H1 (cell line): ENCODE measurements at regions not wholly inside any gene's neighbourhood (a gene's known extent, or its start where the extent isn't known, plus 50 kb on each side); places are given as distances from the start of the nearest gene placed in this dataset.

ENCODE experiments used
- CTCF ChIA-PET: fragments of 300-600 bp; sonication (Branson Sonifier 250); formaldehyde crosslinking; loops from one replicate; lab custom pipeline; 2021; ENCODE audit not compliant: partially characterized antibody; lab: Charles Lee
- POLR2A ChIA-PET: fragments of 300-600 bp; sonication (Branson Sonifier 250); formaldehyde crosslinking; loops from one replicate; lab custom pipeline; 2021; ENCODE audit warnings: inconsistent platforms; ENCODE audit not compliant: partially characterized antibody; lab: Charles Lee
- DNase-seq, 2 experiments: peaks; one replicate each; pipeline versions ENCODE4 v3.0.0 to v3.0.0-alpha.2; 2010 to 2022; ENCODE audit warnings: low spot score in 2 of 2, low read depth in 1 of 2, mixed read lengths in 1 of 2
- FAIRE-seq: peaks from 2 replicates; lab custom pipeline; 2011; peaks lifted over from hg19 to GRCh38; lab: Jason Lieb, UNC
- H2AFZ ChIP-seq: 2 replicates; pipeline ENCODE4 v1.8.1; 2012; ENCODE audit warnings: low read length, inconsistent platforms
- H2AK5ac ChIP-seq: 2 replicates; pipeline ENCODE4 v1.6.1; 2013; ENCODE audit warnings: low read depth, low read length
- H2BK120ac ChIP-seq: replicated peaks from 2 replicates; pipeline ENCODE3; 2013; ENCODE audit warnings: low read depth, low read length, inconsistent platforms
- H2BK12ac ChIP-seq: 2 replicates; pipeline ENCODE4 v1.6.1; 2013; ENCODE audit warnings: low read depth, low read length
- H2BK15ac ChIP-seq: 2 replicates; pipeline ENCODE4 v1.6.1; 2013; ENCODE audit warnings: low read length
- H2BK20ac ChIP-seq: 2 replicates; pipeline ENCODE4 v1.6.1; 2013; ENCODE audit warnings: low read length
- H2BK5ac ChIP-seq: 2 replicates; pipeline ENCODE4 v1.6.1; 2013; ENCODE audit warnings: low read depth, low read length
- H3K14ac ChIP-seq: 2 replicates; pipeline ENCODE4 v1.6.1; 2013; ENCODE audit warnings: inconsistent platforms; ENCODE audit not compliant: insufficient read length
- H3K18ac ChIP-seq: 2 replicates; pipeline ENCODE4 v1.6.1; 2013; ENCODE audit warnings: low read length; ENCODE audit errors: extremely low read depth
- H3K23ac ChIP-seq: 2 replicates; pipeline ENCODE4 v1.6.1; 2013; ENCODE audit warnings: inconsistent platforms; ENCODE audit not compliant: insufficient read length
- H3K23me2 ChIP-seq: 2 replicates; pipeline ENCODE4 v1.6.1; 2013; ENCODE audit warnings: low read depth, low read length
- H3K27ac ChIP-seq: 2 replicates; pipeline ENCODE4 v1.6.1; 2011; ENCODE audit warnings: low read depth, low read length, inconsistent platforms
- H3K27me3 ChIP-seq, 4 experiments: replicated peaks in 1 of 4; 1 replicate in 1 of 4; 2 replicates in 3 of 4; pipeline versions ENCODE4 v1.6.1 to v1.8.1; 2011 to 2013; ENCODE audit warnings: low read length in 3 of 4, mild to moderate bottlenecking in 3 of 4, inconsistent platforms in 2 of 4, mixed read lengths in 2 of 4, moderate library complexity in 1 of 4; ENCODE audit not compliant: control insufficient read depth in 3 of 4, insufficient read depth in 3 of 4; ENCODE audit errors: extremely low read depth in 1 of 4
- H3K36me3 ChIP-seq, 4 experiments: 2 replicates each; pipeline versions ENCODE4 v1.6.1 to v1.8.1; 2011 to 2013; ENCODE audit warnings: mild to moderate bottlenecking in 4 of 4, low read length in 3 of 4, moderate library complexity in 2 of 4, control low read depth in 1 of 4, inconsistent platforms in 1 of 4; ENCODE audit not compliant: insufficient read depth in 4 of 4, control insufficient read depth in 2 of 4
- H3K4ac ChIP-seq: replicated peaks from 2 replicates; pipeline ENCODE3; 2013; ENCODE audit warnings: low read length, low read depth, mixed read lengths, inconsistent platforms; ENCODE audit not compliant: insufficient read length
- H3K4me1 ChIP-seq, 4 experiments: replicated peaks in 1 of 4; 1 replicate in 1 of 4; 2 replicates in 3 of 4; pipeline versions ENCODE4 v1.6.1 to v1.8.1; 2011 to 2013; ENCODE audit warnings: low read length in 3 of 4, inconsistent platforms in 2 of 4, mixed read lengths in 1 of 4; ENCODE audit not compliant: insufficient read depth in 4 of 4, control insufficient read depth in 3 of 4
- H3K4me2 ChIP-seq, 2 experiments: 2 replicates each; pipeline versions ENCODE4 v1.6.1 to v1.8.1; 2011 to 2013; ENCODE audit warnings: low read depth in 2 of 2, low read length in 2 of 2, control low read depth in 1 of 2, inconsistent platforms in 1 of 2, mild to moderate bottlenecking in 1 of 2; ENCODE audit not compliant: insufficient read depth in 1 of 2
- H3K4me3 ChIP-seq, 4 experiments: fragments of 200-600, 300-600 bp in 1 of 4; sonication (generic), shearing (Covaris generic), sonication (Bioruptor Twin) in 1 of 4; 2 replicates each; pipeline versions ENCODE4 v1.5.1 to v1.8.1; 2011 to 2016; ENCODE audit warnings: low read length in 4 of 4, low read depth in 3 of 4, control low read depth in 2 of 4, inconsistent platforms in 2 of 4, mild to moderate bottlenecking in 2 of 4, mixed read lengths in 1 of 4, moderate library complexity in 1 of 4; ENCODE audit not compliant: insufficient read depth in 2 of 4; ENCODE audit errors: extremely low read depth in 1 of 4
- H3K56ac ChIP-seq: replicated peaks from 2 replicates; pipeline ENCODE3; 2013; ENCODE audit warnings: low read depth, mild to moderate bottlenecking, mixed read lengths, low read length, inconsistent platforms; ENCODE audit not compliant: insufficient read length
- H3K79me1 ChIP-seq: 2 replicates; pipeline ENCODE4 v1.6.1; 2013; ENCODE audit warnings: low read depth, low read length, control low read depth
- H3K79me2 ChIP-seq, 2 experiments: 2 replicates each; pipeline versions ENCODE4 v1.6.1 to v1.8.1; 2012 to 2013; ENCODE audit warnings: low read length in 2 of 2, mild to moderate bottlenecking in 2 of 2, inconsistent platforms in 1 of 2; ENCODE audit not compliant: insufficient read depth in 2 of 2, control insufficient read depth in 1 of 2
- H3K9ac ChIP-seq, 4 experiments: replicated peaks in 1 of 4; 1 replicate in 1 of 4; 2 replicates in 3 of 4; pipeline versions ENCODE4 v1.6.1 to v1.8.1; 2011 to 2013; ENCODE audit warnings: low read depth in 3 of 4, low read length in 3 of 4, control low read depth in 2 of 4, mild to moderate bottlenecking in 2 of 4, moderate library complexity in 2 of 4, inconsistent platforms in 1 of 4; ENCODE audit errors: extremely low read depth in 1 of 4
- H3K9me3 ChIP-seq, 2 experiments: 2 replicates each; pipeline versions ENCODE4 v1.6.1 to v1.8.1; 2012 to 2013; ENCODE audit warnings: mild to moderate bottlenecking in 2 of 2, moderate library complexity in 2 of 2, control low read depth in 1 of 2, inconsistent platforms in 1 of 2, low read depth in 1 of 2, low read length in 1 of 2, mixed read lengths in 1 of 2; ENCODE audit not compliant: insufficient read depth in 2 of 2
- H4K20me1 ChIP-seq, 2 experiments: replicated peaks in 1 of 2; 2 replicates each; pipeline versions ENCODE3 to v1.8.1; 2011 to 2013; ENCODE audit warnings: inconsistent platforms in 2 of 2, low read length in 2 of 2, mild to moderate bottlenecking in 1 of 2; ENCODE audit not compliant: insufficient read depth in 2 of 2, control insufficient read depth in 1 of 2
- H4K5ac ChIP-seq: 2 replicates; pipeline ENCODE4 v1.6.1; 2013; ENCODE audit warnings: low read length, low read depth, mixed read lengths, inconsistent platforms; ENCODE audit not compliant: insufficient read length
- H4K8ac ChIP-seq: 2 replicates; pipeline ENCODE4 v1.8.0; 2013; ENCODE audit warnings: mild to moderate bottlenecking, moderate library complexity, low read length, inconsistent platforms; ENCODE audit not compliant: insufficient read depth; ENCODE audit errors: extremely low read depth
- H4K91ac ChIP-seq: replicated peaks from 2 replicates; pipeline ENCODE3; 2013; ENCODE audit warnings: low read length, mixed read lengths, inconsistent platforms; ENCODE audit not compliant: insufficient read length
- ASH2L ChIP-seq: fragments of 200-600, 300-600 bp; sonication (generic); IDR thresholded peaks from one replicate; pipeline ENCODE4 v1.7.1; 2017; ENCODE audit warnings: low read length
- BACH1 ChIP-seq: IDR thresholded peaks from 2 replicates; pipeline ENCODE4 v1.6.1; 2012; ENCODE audit warnings: low read length, improper control_type of control experiment
- BCL11A ChIP-seq, 2 experiments: IDR thresholded peaks; one replicate each; pipeline ENCODE4 v1.6.1; 2011; ENCODE audit warnings: low read depth in 2 of 2, low read length in 2 of 2, mild to moderate bottlenecking in 2 of 2
- CREB1 ChIP-seq: IDR thresholded peaks from 2 replicates; pipeline ENCODE4 v1.6.1; 2012; ENCODE audit warnings: inconsistent platforms
- GABPA ChIP-seq: IDR thresholded peaks from 2 replicates; pipeline ENCODE4 v1.6.1; 2011; ENCODE audit warnings: mild to moderate bottlenecking, low read length, moderate library complexity, borderline replicate concordance; ENCODE audit not compliant: insufficient read depth
- JUN ChIP-seq: IDR thresholded peaks from 2 replicates; pipeline ENCODE4 v1.6.1; 2011; ENCODE audit warnings: low read depth, mild to moderate bottlenecking, improper control_type of control experiment, low read length
- JUND ChIP-seq: IDR thresholded peaks from 2 replicates; pipeline ENCODE4 v1.6.1; 2011; ENCODE audit warnings: mild to moderate bottlenecking, improper control_type of control experiment, low read length
- KDM5A ChIP-seq: fragments of 200-600 bp; IDR thresholded peaks from 2 replicates; pipeline ENCODE4 v1.7.1; 2012; ENCODE audit warnings: mild to moderate bottlenecking, low read length, inconsistent platforms, mixed read lengths
- NANOG ChIP-seq: IDR thresholded peaks from 2 replicates; pipeline ENCODE4 v1.6.1; 2011; ENCODE audit warnings: low read length, low read depth, mild to moderate bottlenecking, inconsistent platforms; ENCODE audit not compliant: insufficient read depth, poor library complexity, severe bottlenecking
- POLR2A ChIP-seq, 2 experiments: IDR thresholded peaks; 1 replicate in 1 of 2; 2 replicates in 1 of 2; pipeline ENCODE4 v1.6.1; 2011; ENCODE audit warnings: low read depth in 2 of 2, low read length in 2 of 2, mild to moderate bottlenecking in 2 of 2; ENCODE audit errors: control extremely low read depth in 1 of 2
- POLR2AphosphoS5 ChIP-seq: IDR thresholded peaks from 2 replicates; pipeline ENCODE4 v1.6.1; 2011; ENCODE audit warnings: low read depth, low read length
- SIRT6 ChIP-seq: IDR thresholded peaks from one replicate; pipeline ENCODE4 v1.7.1; 2012; ENCODE audit warnings: low read length, inconsistent platforms
- SIX5 ChIP-seq: IDR thresholded peaks from 2 replicates; pipeline ENCODE4 v1.6.1; 2011; ENCODE audit warnings: mild to moderate bottlenecking, low read depth, low read length
- SRF ChIP-seq: IDR thresholded peaks from 2 replicates; pipeline ENCODE4 v1.6.1; 2011; ENCODE audit warnings: mild to moderate bottlenecking, low read depth, low read length, moderate library complexity
- SUZ12 ChIP-seq: fragments of 200-600 bp; sonication (generic); IDR thresholded peaks from 2 replicates; pipeline ENCODE4 v1.6.1; 2012; ENCODE audit warnings: mild to moderate bottlenecking, inconsistent platforms, low read length, moderate library complexity, mixed read lengths
- TEAD4 ChIP-seq: IDR thresholded peaks from 2 replicates; pipeline ENCODE4 v1.6.1; 2012; ENCODE audit warnings: low read depth, low read length, inconsistent platforms, mixed read lengths
- WGBS, 2 experiments: shearing (Covaris generic) in 1 of 2; methylation state at CpG; one replicate each; pipeline versions ENCODE4 v1.1.6 to v1.1.7; 2013 to 2015; ENCODE audit warnings: low lambda C conversion rate in 2 of 2, mixed read lengths in 2 of 2, inconsistent platforms in 1 of 2, low coverage in 1 of 2, missing lambda C conversion rate in 1 of 2; ENCODE audit not compliant: insufficient replicate concordance in 2 of 2, insufficient coverage in 1 of 2, insufficient read length in 1 of 2; ENCODE audit errors: extremely low coverage in 1 of 2, missing lambda C conversion rate in 1 of 2; 5-methylcytosine and 5-hydroxymethylcytosine counted together

DNA sequence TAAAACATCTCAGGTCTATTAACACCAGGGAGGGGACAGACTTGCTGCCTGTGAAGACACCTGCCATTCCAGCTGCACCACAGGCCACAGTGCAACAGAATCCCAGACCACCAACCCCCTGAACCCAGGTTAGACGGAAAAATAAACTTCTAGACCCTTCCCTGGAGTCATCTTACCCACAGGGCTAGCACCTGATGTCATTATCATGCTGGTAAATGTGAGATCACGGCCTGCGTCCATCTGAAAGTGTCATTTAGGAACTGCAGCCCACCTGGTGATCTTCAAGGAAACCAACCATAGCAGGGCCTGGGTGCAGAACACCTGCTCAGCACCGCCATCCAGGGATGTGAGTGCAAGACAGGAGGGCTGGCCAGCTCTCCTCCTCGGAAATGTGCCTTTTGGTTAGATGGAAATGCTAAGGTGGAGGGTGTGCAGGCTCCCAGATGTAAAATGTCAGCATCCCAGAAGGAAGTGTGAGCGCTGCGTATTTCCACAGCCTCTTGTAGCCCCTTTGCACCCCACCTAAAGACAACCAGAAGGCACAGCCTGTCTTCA lies 80.8 kb downstream of the PTGR3 start:
- H3K4me1 ChIP-seq = no peaks in the 10 kb centered on the region
- no peak overlapping the region for H3K4ac ChIP-seq
- no peak overlapping the region for H3K9ac ChIP-seq
- H4K8ac ChIP-seq = no peak overlapping the region
- no peak overlapping the region for H3K23ac ChIP-seq
- no peak overlapping the region for H3K18ac ChIP-seq
- H2BK20ac ChIP-seq = no peak overlapping the region
- no peak overlapping the region for H4K91ac ChIP-seq
- H3K27me3 ChIP-seq = no peaks in the 10 kb centered on the region
- H2AFZ ChIP-seq = no peak overlapping the region
- no peak overlapping the region for H2BK15ac ChIP-seq
- H3K4me2 ChIP-seq = no peak overlapping the region
- H3K23me2 ChIP-seq = peaks cover 3% of the 10 kb centered on the region; the same call in 1 of the 2 replicates
- DNase-seq (peak in 1 of 2 experiments; percentile 17), FAIRE-seq (no peak)
- H3K14ac ChIP-seq = no peak overlapping the region
- H2BK12ac ChIP-seq = no peak overlapping the region
- POLR2A ChIA-PET = no interaction called here
- no peak overlapping the region for H3K56ac ChIP-seq
- no peak overlapping the region for H2BK5ac ChIP-seq
- no peaks in the 10 kb centered on the region for H3K79me1 ChIP-seq
- no peaks in the 10 kb centered on the region for H3K79me2 ChIP-seq
- H4K5ac ChIP-seq = no peak overlapping the region
- WGBS, 2 experiments = 89% methylated on average over 7 of the region's 7 CpGs; no CpG with 5 or more reads in 1 of the 2 experiments
- no peaks in the 10 kb centered on the region for H3K9me3 ChIP-seq
- H4K20me1 ChIP-seq = peaks cover 0 to 6% of the 10 kb centered on the region in 2 experiments
- H3K4me3 ChIP-seq = no peak overlapping the region
- H3K36me3 ChIP-seq = no peaks in the 10 kb centered on the region
- no peak overlapping the region for H2AK5ac ChIP-seq
- no peak overlapping the region for H2BK120ac ChIP-seq
- H3K27ac ChIP-seq = no peak overlapping the region
- CTCF ChIA-PET = no interaction called here
- TF ChIP-seq ASH2L (no peak), GABPA (no peak), BCL11A (IDR thresholded peaks at IDR 0.05; ENCODE audit: low read depth in 2 of 2, low read length in 2 of 2) (no peak), POLR2A (IDR thresholded peaks at IDR 0.05; ENCODE audit: control extremely low read depth in 1 of 2, low read depth in 2 of 2, low read length in 2 of 2) (no peak), JUN (no peak), NANOG (no peak), SRF (no peak), BACH1 (no peak), TEAD4 (no peak), CREB1 (no peak), SIRT6 (no peak), KDM5A (no peak), JUND (no peak), SIX5 (no peak), SUZ12 (no peak), POLR2AphosphoS5 (no peak)
